Stimulated activated CD4-positive, alpha-beta T cell treated with anti-CD3 and anti-CD28 coated beads, Interleukin-15, amount 100 ng/mL, for 1 hour (primary cell): ENCODE measurements at regions not wholly inside any gene's neighbourhood (a gene's known extent, or its start where the extent isn't known, plus 50 kb on each side); places are given as distances from the start of the nearest gene placed in this dataset.

ENCODE experiments used
- DNase-seq, 2 donors: peaks; one replicate each; pipeline ENCODE4 v3.0.0-alpha.2; 2020; ENCODE audit warnings: low read depth in 1 of 2, low spot score in 1 of 2

- no peak for DNase-seq
Observed at GRCh38 chr14:101460986-101461750, 100.1 kb upstream of the DIO3 start.

- no peak for DNase-seq
Observed at GRCh38 chr14:101461891-101462290, 99.4 kb upstream of the DIO3 start.

GRCh38 chr14:101462726-101463565 is 98.3 kb upstream of the DIO3 start:
- no peak for DNase-seq

GRCh38 chr14:101463566-101464171 is 97.6 kb upstream of the DIO3 start:
- no peak for DNase-seq

- no peak for DNase-seq
Observed at GRCh38 chr14:101464310-101464983, 96.8 kb upstream of the DIO3 start.

- no peak for DNase-seq
Observed at GRCh38 chr14:101464984-101465794, 96.1 kb upstream of the DIO3 start.

GRCh38 chr14:101465795-101466448 is 95.4 kb upstream of the DIO3 start:
- no peak for DNase-seq

GRCh38 chr14:101466456-101467180 is 94.7 kb upstream of the DIO3 start:
- DNase-seq: no peak

- no peak for DNase-seq
Observed at GRCh38 chr14:101467181-101467926, 93.9 kb upstream of the DIO3 start.

- DNase-seq: no peak
Observed at GRCh38 chr14:101469382-101470247, 91.7 kb upstream of the DIO3 start.

GRCh38 chr14:101470266-101470665 is 91.0 kb upstream of the DIO3 start:
- DNase-seq: no peak

- DNase-seq: no peak
Observed at GRCh38 chr14:101471723-101472517, 89.4 kb upstream of the DIO3 start.

- DNase-seq: no peak
Observed at GRCh38 chr14:101472518-101472849, 88.8 kb upstream of the DIO3 start.

GRCh38 chr14:101473045-101473729 is 88.1 kb upstream of the DIO3 start:
- no peak for DNase-seq

- no peak for DNase-seq
Observed at GRCh38 chr14:101473795-101474562, 87.3 kb upstream of the DIO3 start.
